Neural progenitor cell (in vitro differentiated cells): ENCODE measurements at regions not wholly inside any gene's neighbourhood (a gene's known extent, or its start where the extent isn't known, plus 50 kb on each side); places are given as distances from the start of the nearest gene placed in this dataset.

Experiments used
- EZH2 ChIP-seq: fragments of 200-600 bp; sonication (generic); IDR thresholded peaks from 2 replicates; pipeline ENCODE4 v1.6.1; 2017; ENCODE audit warnings: antibody characterized with exemption, mild to moderate bottlenecking, moderate library complexity
- EZH2phosphoT487 ChIP-seq: fragments of 200-600 bp; sonication (generic); IDR thresholded peaks from 2 replicates; pipeline ENCODE4 v1.6.1; 2017; ENCODE audit warnings: antibody characterized with exemption
- TF ChIP-seq, protein P1 (sequence below): fragments of 200-600 bp; sonication (generic); IDR thresholded peaks from 2 replicates; pipeline ENCODE4 v1.5.1; 2017; ENCODE audit warnings: antibody characterized with exemption, mild to moderate bottlenecking

DNA sequence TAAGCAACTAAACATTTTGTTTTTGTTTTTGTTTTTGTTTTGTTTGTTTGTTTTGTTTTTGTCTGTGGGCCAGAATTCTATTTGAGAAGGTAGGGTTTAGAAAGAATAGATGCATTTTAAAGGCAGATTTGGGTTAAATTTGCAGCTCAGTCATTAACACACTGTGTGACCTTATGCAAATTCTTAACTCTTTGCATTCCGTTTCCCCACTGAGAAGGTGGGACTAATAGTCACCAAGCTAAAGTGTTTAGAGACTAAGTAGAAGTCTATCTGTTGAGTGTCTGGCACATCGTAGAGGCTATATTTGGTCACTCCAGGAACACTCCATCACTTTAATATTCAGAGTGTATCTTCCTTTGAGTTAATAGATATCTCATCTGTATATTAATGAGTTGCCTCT is 87.1 kb downstream of the CCNA1 start:
- TF ChIP-seq EZH2 (no peak), EZH2phosphoT487 (no peak)
- TF ChIP-seq, protein P1, sequence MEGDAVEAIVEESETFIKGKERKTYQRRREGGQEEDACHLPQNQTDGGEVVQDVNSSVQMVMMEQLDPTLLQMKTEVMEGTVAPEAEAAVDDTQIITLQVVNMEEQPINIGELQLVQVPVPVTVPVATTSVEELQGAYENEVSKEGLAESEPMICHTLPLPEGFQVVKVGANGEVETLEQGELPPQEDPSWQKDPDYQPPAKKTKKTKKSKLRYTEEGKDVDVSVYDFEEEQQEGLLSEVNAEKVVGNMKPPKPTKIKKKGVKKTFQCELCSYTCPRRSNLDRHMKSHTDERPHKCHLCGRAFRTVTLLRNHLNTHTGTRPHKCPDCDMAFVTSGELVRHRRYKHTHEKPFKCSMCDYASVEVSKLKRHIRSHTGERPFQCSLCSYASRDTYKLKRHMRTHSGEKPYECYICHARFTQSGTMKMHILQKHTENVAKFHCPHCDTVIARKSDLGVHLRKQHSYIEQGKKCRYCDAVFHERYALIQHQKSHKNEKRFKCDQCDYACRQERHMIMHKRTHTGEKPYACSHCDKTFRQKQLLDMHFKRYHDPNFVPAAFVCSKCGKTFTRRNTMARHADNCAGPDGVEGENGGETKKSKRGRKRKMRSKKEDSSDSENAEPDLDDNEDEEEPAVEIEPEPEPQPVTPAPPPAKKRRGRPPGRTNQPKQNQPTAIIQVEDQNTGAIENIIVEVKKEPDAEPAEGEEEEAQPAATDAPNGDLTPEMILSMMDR = no peak
